Adrenal gland (tissue), 9 donors: ENCODE measurements at regions not wholly inside any gene's neighbourhood (a gene's known extent, or its start where the extent isn't known, plus 50 kb on each side); places are given as distances from the start of the nearest gene placed in this dataset.

Experiments
- DNase-seq, 7 donors: peaks; one replicate each; pipeline ENCODE4 v3.0.0-alpha.2; 2019 to 2020
- H3K27ac ChIP-seq, 5 donors: fragments of 200-600 bp; sonication (generic) in 4 of 5; 1 replicate in 3 of 5; 2 replicates in 2 of 5; pipeline versions ENCODE4 v1.5.1 to v1.8.0; 2016 to 2020; ENCODE audit warnings: mild to moderate bottlenecking in 1 of 5
- H3K27me3 ChIP-seq: fragments of 200-600 bp; 2 replicates; pipeline ENCODE4 v1.8.0; 2021
- H3K36me3 ChIP-seq, 2 donors: fragments of 200-600 bp; replicated peaks in 1 of 2; 1 replicate in 1 of 2; 2 replicates in 1 of 2; pipeline versions ENCODE4 v1.5.1 to v1.8.0; 2018 to 2022
- H3K4me1 ChIP-seq, 2 donors: fragments of 200-600 bp; replicated peaks in 1 of 2; 1 replicate in 1 of 2; 2 replicates in 1 of 2; pipeline versions ENCODE4 v1.5.1 to v1.8.0; 2018 to 2021
- H3K4me3 ChIP-seq, 4 donors: fragments of 200-600 bp; sonication (generic) in 3 of 4; one replicate each; pipeline ENCODE4 v1.5.1; 2016 to 2018
- H3K9me3 ChIP-seq, 3 donors: fragments of 200-600 bp; sonication (generic) in 1 of 3; replicated peaks in 1 of 3; 1 replicate in 2 of 3; 2 replicates in 1 of 3; pipeline versions ENCODE4 v1.5.1 to v1.8.0; 2016 to 2021
- CTCF ChIP-seq, 6 experiments: fragments of 450-650 bp in 4 of 6; fragments of 200-600 bp in 2 of 6; sonication (generic) in 1 of 6; IDR thresholded peaks; 1 replicate in 5 of 6; 2 replicates in 1 of 6; pipeline versions ENCODE4 v1.5.1 to v1.8.0; 2016 to 2021; ENCODE audit warnings: antibody characterized with exemption in 6 of 6, mild to moderate bottlenecking in 2 of 6, moderate library complexity in 1 of 6
- POLR2A ChIP-seq, 2 donors: fragments of 450-650 bp; IDR thresholded peaks; one replicate each; pipeline ENCODE4 v1.6.1; 2017; ENCODE audit warnings: antibody characterized with exemption in 2 of 2, mild to moderate bottlenecking in 2 of 2, moderate library complexity in 1 of 2
- WGBS, 4 donors: extraction: QIAGEN DNeasy Blood & Tissue Kit in 2 of 4; methylation state at CpG; one replicate each; pipeline versions ENCODE4 v1.1.5 to v1.1.7; 2013 to 2017; 5-methylcytosine and 5-hydroxymethylcytosine counted together
- intact Hi-C, 2 donors: fragments of 100-400 bp; cut with DNase I; formaldehyde crosslinking; loops; one replicate each; pipeline versions ENCODE4 v1.14.1 to v1.15.0; 2022 to 2023
- donor health status: healthy with polysubstance abuse.
- donor health status: Bipolar disorder and iron deficiency.
- donor health status: DM: yes; HTN: yes; CAD: no.
- donor health status: DM: no; HTN: no; CAD: no.
- donor health status: DM: no; HTN: no; CAD: no.

DNA sequence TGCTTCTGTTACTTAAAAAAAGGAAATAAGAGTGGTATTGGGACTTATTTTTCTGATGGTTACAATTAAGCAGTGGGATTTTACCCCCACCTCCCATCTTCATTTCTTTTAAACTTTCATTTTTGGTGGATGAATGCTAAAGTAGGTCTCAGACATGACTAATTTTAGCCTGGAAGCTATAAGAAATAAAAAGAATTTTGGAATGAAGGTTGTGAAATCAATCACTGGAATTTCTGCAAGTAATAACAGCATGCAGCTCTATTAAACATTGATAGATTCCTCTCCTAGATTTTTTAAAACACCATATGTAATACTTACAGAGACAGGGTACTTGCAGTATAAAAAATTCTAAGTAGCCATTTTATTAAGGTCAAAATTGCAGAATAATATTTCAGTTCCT is 164.2 kb upstream of the CLEC14A start:
- TF ChIP-seq CTCF (IDR thresholded peaks at IDR 0.05) (no peak), POLR2A (IDR thresholded peaks at IDR 0.05) (no peak)
- Histone ChIP-seq H3K36me3 (no peaks in the 10 kb centered on the region), H3K27ac (no peak overlapping the region), H3K27me3 (no peaks in the 10 kb centered on the region), H3K4me1 (no peaks in the 10 kb centered on the region), H3K9me3 (no peaks in the 10 kb centered on the region), H3K4me3 (no peak overlapping the region)
- no peak for DNase-seq
- intact Hi-C loops: no loop called here

DNA sequence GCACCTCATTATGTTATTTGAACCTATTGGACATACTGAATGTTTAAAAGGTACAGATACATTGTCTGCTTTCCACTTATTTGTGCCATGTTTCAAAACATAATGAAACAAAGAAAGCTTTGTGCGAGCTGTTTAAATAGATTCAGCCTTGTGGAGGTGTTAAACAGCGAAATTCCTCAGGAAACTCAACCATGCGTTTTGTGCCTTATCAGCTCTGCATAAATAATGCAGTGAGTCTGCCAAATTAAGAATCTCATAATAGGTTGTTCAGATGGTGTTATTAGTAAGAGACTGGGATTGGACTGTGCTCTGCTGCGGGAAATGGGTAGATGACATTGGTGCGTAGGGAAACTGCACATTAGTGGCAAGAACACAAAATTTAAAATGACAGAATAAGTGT is 163.7 kb upstream of the CLEC14A start:
- WGBS, 4 donors: 56 to 75% (median 69%) methylated on average over 5 of the region's 5 CpGs
- no peaks in the 10 kb centered on the region for H3K36me3 ChIP-seq

GRCh38 chr14:38412654-38413053 is 156.8 kb upstream of the CLEC14A start:
- intact Hi-C loops: no loop called here
- 79 to 94% (median 90%) methylated on average over 3 to 8 of the region's 8 CpGs for WGBS, 4 donors

More for the DNA sequence above, 163.7 kb upstream of the CLEC14A start:
- no peak for TF ChIP-seq CTCF (IDR thresholded peaks at IDR 0.05)
- TF ChIP-seq POLR2A (IDR thresholded peaks at IDR 0.05): no peak
- intact Hi-C loops: no loop called here
- no peak overlapping the region for H3K4me3 ChIP-seq
- DNase-seq: no peak
- H3K9me3 ChIP-seq: no peaks in the 10 kb centered on the region
- H3K27me3 ChIP-seq: no peaks in the 10 kb centered on the region
- no peaks in the 10 kb centered on the region for H3K4me1 ChIP-seq
- H3K27ac ChIP-seq: no peak overlapping the region

DNA sequence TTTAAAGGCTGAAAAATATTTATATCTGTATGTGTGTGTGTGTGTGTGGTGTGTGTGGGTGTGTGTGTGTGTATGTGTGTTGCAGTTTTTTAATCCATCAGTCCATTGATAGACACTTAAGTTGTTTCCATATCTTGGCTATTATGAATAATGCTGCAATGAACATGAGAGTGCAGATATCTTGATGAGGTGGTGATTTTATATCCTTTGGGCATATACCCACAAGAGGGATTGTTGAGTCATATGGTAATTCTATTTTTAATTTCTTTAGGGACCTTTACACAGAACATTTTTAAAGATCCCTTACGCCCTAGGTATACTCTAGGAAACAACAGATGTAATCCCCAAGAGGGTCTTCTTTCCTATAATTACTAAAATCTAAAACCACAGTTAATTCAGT is 154.5 kb upstream of the CLEC14A start:
- Histone ChIP-seq H3K27ac (no peak overlapping the region), H3K4me3 (no peak overlapping the region), H3K36me3 (no peaks in the 10 kb centered on the region), H3K9me3 (no peaks in the 10 kb centered on the region), H3K4me1 (no peaks in the 10 kb centered on the region), H3K27me3 (no peaks in the 10 kb centered on the region)
- WGBS, 4 donors: 79 to 90% (median 84%) methylated on average over 1 of the region's 1 CpG
- intact Hi-C loops: no loop called here
- no peak for DNase-seq
- no peak for TF ChIP-seq POLR2A (IDR thresholded peaks at IDR 0.05)
- no peak for TF ChIP-seq CTCF (IDR thresholded peaks at IDR 0.05)

More at GRCh38 chr14:38412654-38413053, 156.8 kb upstream of the CLEC14A start:
- no peaks in the 10 kb centered on the region for H3K4me1 ChIP-seq
- no peak overlapping the region for H3K4me3 ChIP-seq
- H3K9me3 ChIP-seq: no peaks in the 10 kb centered on the region
- no peaks in the 10 kb centered on the region for H3K36me3 ChIP-seq
- TF ChIP-seq CTCF (IDR thresholded peaks at IDR 0.05) (no peak), POLR2A (IDR thresholded peaks at IDR 0.05) (no peak)
- no peak overlapping the region for H3K27ac ChIP-seq
- DNase-seq: no peak
- H3K27me3 ChIP-seq: no peaks in the 10 kb centered on the region
